CD4-positive, alpha-beta T cell treated with Interleukin-12 subunit alpha and Interleukin-12 subunit beta, for 1 hour (primary cell): ENCODE measurements at regions not wholly inside any gene's neighbourhood (a gene's known extent, or its start where the extent isn't known, plus 50 kb on each side); places are given as distances from the start of the nearest gene placed in this dataset.

Source experiments
- DNase-seq: peaks from one replicate; pipeline ENCODE4 v3.0.0-alpha.2; 2020

- no peak for DNase-seq
These were observed 416.9 kb upstream of the SMARCA2 start for GRCh38 chr9:1598270-1598669.

GRCh38 chr9:1599961-1600360, 415.2 kb upstream of the SMARCA2 start:
- DNase-seq = no peak

- DNase-seq = no peak
These were observed 410.1 kb upstream of the SMARCA2 start for GRCh38 chr9:1604942-1605560.

GRCh38 chr9:1606253-1606652, 408.9 kb upstream of the SMARCA2 start:
- no peak for DNase-seq

GRCh38 chr9:1612886-1613285, 402.3 kb upstream of the SMARCA2 start:
- DNase-seq = no peak

- DNase-seq = no peak
These were observed 397.7 kb upstream of the SMARCA2 start for GRCh38 chr9:1617419-1617818.

GRCh38 chr9:1619915-1620710, 395.0 kb upstream of the SMARCA2 start:
- DNase-seq = no peak

GRCh38 chr9:1637401-1637800, 377.7 kb upstream of the SMARCA2 start:
- DNase-seq = no peak

- no peak for DNase-seq
These were observed 376.0 kb upstream of the SMARCA2 start for GRCh38 chr9:1639166-1639565.

GRCh38 chr9:1647776-1648175, 367.4 kb upstream of the SMARCA2 start:
- DNase-seq = no peak

GRCh38 chr9:1653282-1653681, 361.9 kb upstream of the SMARCA2 start:
- DNase-seq = no peak

- no peak for DNase-seq
These were observed 356.3 kb upstream of the SMARCA2 start for GRCh38 chr9:1658661-1659362.

GRCh38 chr9:1659363-1659690, 355.8 kb upstream of the SMARCA2 start:
- DNase-seq = no peak

- DNase-seq = no peak
These were observed 346.7 kb upstream of the SMARCA2 start for GRCh38 chr9:1668441-1668840.

- no peak for DNase-seq
These were observed 341.8 kb upstream of the SMARCA2 start for GRCh38 chr9:1673300-1673699.

GRCh38 chr9:1676771-1677170, 338.4 kb upstream of the SMARCA2 start:
- no peak for DNase-seq

- DNase-seq = no peak
These were observed 331.2 kb upstream of the SMARCA2 start for GRCh38 chr9:1683951-1684350.

- no peak for DNase-seq
These were observed 316.2 kb upstream of the SMARCA2 start for GRCh38 chr9:1698991-1699390.

GRCh38 chr9:1701113-1701512, 314.0 kb upstream of the SMARCA2 start:
- DNase-seq = no peak

GRCh38 chr9:1702701-1703100, 312.4 kb upstream of the SMARCA2 start:
- no peak for DNase-seq

GRCh38 chr9:1707291-1707690, 307.9 kb upstream of the SMARCA2 start:
- DNase-seq = no peak

- no peak for DNase-seq
These were observed 306.9 kb upstream of the SMARCA2 start for GRCh38 chr9:1708219-1708618.

GRCh38 chr9:1709347-1709746, 305.8 kb upstream of the SMARCA2 start:
- peak; percentile 18 for DNase-seq

- no peak for DNase-seq
These were observed 302.2 kb upstream of the SMARCA2 start for GRCh38 chr9:1712861-1713450.
